Parathyroid adenoma (tissue), 2 donors: ENCODE measurements at regions not wholly inside any gene's neighbourhood (a gene's known extent, or its start where the extent isn't known, plus 50 kb on each side); places are given as distances from the start of the nearest gene placed in this dataset.
"Not testable (repeated sequence)": the region's sequence is repeated elsewhere in the genome, so short reads cannot be mapped to it uniquely, and the experiment has no call there.

Experiments
- H2AFZ ChIP-seq: fragments of 300-600 bp; sonication (generic); one replicate; pipeline ENCODE4 v1.7.0; 2017; ENCODE audit warnings: antibody characterized with exemption, mild to moderate bottlenecking
- H3K27ac ChIP-seq: fragments of 300-600 bp; sonication (generic); one replicate; pipeline ENCODE4 v1.7.0; 2017
- H3K27me3 ChIP-seq: fragments of 300-600 bp; sonication (generic); one replicate; pipeline ENCODE4 v1.7.0; 2017; ENCODE audit warnings: low read length; ENCODE audit not compliant: control insufficient read depth, insufficient read depth
- H3K36me3 ChIP-seq: fragments of 300-600 bp; sonication (generic); one replicate; pipeline ENCODE4 v1.7.0; 2017; ENCODE audit warnings: low read length; ENCODE audit not compliant: control insufficient read depth, insufficient read depth
- H3K4me1 ChIP-seq: fragments of 300-600 bp; sonication (generic); one replicate; pipeline ENCODE4 v1.7.0; 2017; ENCODE audit warnings: control low read depth
- H3K4me2 ChIP-seq: fragments of 300-600 bp; sonication (generic); one replicate; pipeline ENCODE4 v1.7.0; 2017; ENCODE audit warnings: low read length
- H3K4me3 ChIP-seq: fragments of 300-600 bp; sonication (generic); one replicate; pipeline ENCODE4 v1.7.0; 2017; ENCODE audit warnings: low read depth, low read length
- H3K79me2 ChIP-seq: fragments of 300-600 bp; sonication (generic); one replicate; pipeline ENCODE4 v1.7.0; 2017; ENCODE audit warnings: control low read depth
- H3K9ac ChIP-seq: fragments of 300-600 bp; sonication (generic); one replicate; pipeline ENCODE4 v1.7.0; 2017; ENCODE audit warnings: mild to moderate bottlenecking
- H3K9me3 ChIP-seq: fragments of 300-600 bp; sonication (generic); one replicate; pipeline ENCODE4 v1.7.0; 2017; ENCODE audit warnings: low read length; ENCODE audit not compliant: control insufficient read depth
- CTCF ChIP-seq: fragments of 300-600 bp; sonication (generic); IDR thresholded peaks from one replicate; pipeline ENCODE4 v1.7.0; 2017; ENCODE audit warnings: antibody characterized with exemption, mild to moderate bottlenecking
- donor health status: primary hyperparathyroidism.

GRCh38 chr18:10131460-10132395, 217.9 kb downstream of the VAPA start:
- Histone ChIP-seq H3K27ac (no peak overlapping the region), H3K79me2 (no peaks in the 10 kb centered on the region), H3K36me3 (no peaks in the 10 kb centered on the region), H3K4me1 (peaks cover 22% of the 10 kb centered on the region), H3K9ac (no peak overlapping the region), H3K27me3 (no peaks in the 10 kb centered on the region), H2AFZ (peak overlapping the region; percentile 94), H3K4me2 (peak overlapping the region; percentile 86), H3K9me3 (no peaks in the 10 kb centered on the region), H3K4me3 (peak overlapping the region; percentile 55)
- no peak for TF ChIP-seq CTCF

GRCh38 chr18:10133516-10133915, 219.7 kb downstream of the VAPA start:
- Histone ChIP-seq H3K9ac (no peak overlapping the region), H3K27ac (no peak overlapping the region), H3K4me2 (no peak overlapping the region), H2AFZ (no peak overlapping the region), H3K9me3 (no peaks in the 10 kb centered on the region), H3K79me2 (no peaks in the 10 kb centered on the region), H3K36me3 (no peaks in the 10 kb centered on the region), H3K4me1 (peaks cover 15% of the 10 kb centered on the region), H3K27me3 (no peaks in the 10 kb centered on the region), H3K4me3 (no peak overlapping the region)
- TF ChIP-seq CTCF: no peak

GRCh38 chr18:10134204-10134603, 220.4 kb downstream of the VAPA start:
- peaks cover 8% of the 10 kb centered on the region for H3K4me1 ChIP-seq
- no peak overlapping the region for H2AFZ ChIP-seq
- no peaks in the 10 kb centered on the region for H3K27me3 ChIP-seq
- no peaks in the 10 kb centered on the region for H3K9me3 ChIP-seq
- H3K27ac ChIP-seq: no peak overlapping the region
- no peak overlapping the region for H3K4me2 ChIP-seq
- H3K4me3 ChIP-seq: no peak overlapping the region
- H3K79me2 ChIP-seq: no peaks in the 10 kb centered on the region
- H3K9ac ChIP-seq: no peak overlapping the region
- no peak for TF ChIP-seq CTCF
- no peaks in the 10 kb centered on the region for H3K36me3 ChIP-seq

GRCh38 chr18:10134749-10135148, 220.9 kb downstream of the VAPA start:
- H3K27me3 ChIP-seq, H3K9ac ChIP-seq, H3K79me2 ChIP-seq, H3K4me3 ChIP-seq, H3K36me3 ChIP-seq, H3K27ac ChIP-seq, H2AFZ ChIP-seq, H3K4me1 ChIP-seq, H3K9me3 ChIP-seq, H3K4me2 ChIP-seq: not testable (repeated sequence)

GRCh38 chr18:10135302-10135926, 221.6 kb downstream of the VAPA start:
- H3K27me3 ChIP-seq: no peaks in the 10 kb centered on the region
- no peaks in the 10 kb centered on the region for H3K79me2 ChIP-seq
- TF ChIP-seq CTCF: no peak
- no peak overlapping the region for H3K27ac ChIP-seq
- H3K4me1 ChIP-seq: peaks cover 6% of the 10 kb centered on the region
- no peak overlapping the region for H2AFZ ChIP-seq
- H3K9me3 ChIP-seq: no peaks in the 10 kb centered on the region
- H3K9ac ChIP-seq: no peak overlapping the region
- H3K4me3 ChIP-seq: no peak overlapping the region
- H3K4me2 ChIP-seq: no peak overlapping the region
- no peaks in the 10 kb centered on the region for H3K36me3 ChIP-seq
